IMR-90 (cell line): ENCODE measurements at regions not wholly inside any gene's neighbourhood (a gene's known extent, or its start where the extent isn't known, plus 50 kb on each side); places are given as distances from the start of the nearest gene placed in this dataset.

Source experiments
- BHLHE40 ChIP-seq: fragments of 150-350 bp; IDR thresholded peaks from 2 replicates; pipeline ENCODE4 v1.6.1; 2016; ENCODE audit warnings: mild to moderate bottlenecking, low read depth, low read length
- CHD1 ChIP-seq: IDR thresholded peaks from 2 replicates; pipeline ENCODE4 v1.6.1; 2012; ENCODE audit warnings: low read depth, low read length, improper control_type of control experiment
- FOS ChIP-seq: fragments of 150-350 bp; IDR thresholded peaks from 2 replicates; pipeline ENCODE4 v1.6.1; 2016; ENCODE audit warnings: low read depth, low read length
- MAZ ChIP-seq: IDR thresholded peaks from 2 replicates; pipeline ENCODE4 v1.6.1; 2012; ENCODE audit warnings: low read depth, mild to moderate bottlenecking, low read length, improper control_type of control experiment, moderate library complexity, borderline replicate concordance
- MXI1 ChIP-seq: IDR thresholded peaks from 2 replicates; pipeline ENCODE4 v1.6.1; 2012; ENCODE audit warnings: low read depth, mild to moderate bottlenecking, low read length, moderate library complexity, borderline replicate concordance
- POLR2A ChIP-seq: IDR thresholded peaks from 2 replicates; pipeline ENCODE4 v1.6.1; 2012; ENCODE audit warnings: mild to moderate bottlenecking, low read depth, low read length
- RAD21 ChIP-seq: IDR thresholded peaks from 2 replicates; pipeline ENCODE4 v1.6.1; 2012; ENCODE audit warnings: low read length, improper control_type of control experiment
- RFX5 ChIP-seq: IDR thresholded peaks from 2 replicates; pipeline ENCODE4 v1.8.0; 2012; ENCODE audit warnings: low read depth, mild to moderate bottlenecking, low read length, moderate library complexity
- TF ChIP-seq, protein P1 (sequence below): conservative IDR thresholded peaks from 2 replicates; pipeline ENCODE4 v1.5.1; 2012; ENCODE audit warnings: mild to moderate bottlenecking, low read depth, low read length, improper control_type of control experiment
- TF ChIP-seq, protein P2 (sequence below): fragments of 150-350 bp; IDR thresholded peaks from 2 replicates; pipeline ENCODE4 v1.6.1; 2017; ENCODE audit warnings: mild to moderate bottlenecking, antibody characterized with exemption, low read length, low read depth

DNA sequence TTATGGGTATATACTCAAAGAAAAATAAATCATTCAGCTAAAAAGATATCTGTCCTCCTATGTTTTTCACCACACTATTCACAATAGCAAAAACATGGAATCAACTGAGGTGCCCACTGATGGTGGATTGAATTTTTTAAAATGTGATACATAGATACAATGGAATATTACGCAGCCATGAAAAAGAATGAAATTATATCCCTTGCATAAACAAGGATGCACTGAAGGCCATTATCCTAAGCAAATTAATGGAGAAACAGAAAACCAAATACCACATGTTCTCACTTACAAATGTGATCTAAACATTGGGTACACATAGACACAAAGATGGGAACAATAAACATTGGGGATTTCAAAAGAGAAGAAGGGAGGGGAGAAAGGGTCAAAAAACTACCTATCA is 964.2 kb upstream of the IGFBP7 start:
- TF ChIP-seq, protein P1, sequence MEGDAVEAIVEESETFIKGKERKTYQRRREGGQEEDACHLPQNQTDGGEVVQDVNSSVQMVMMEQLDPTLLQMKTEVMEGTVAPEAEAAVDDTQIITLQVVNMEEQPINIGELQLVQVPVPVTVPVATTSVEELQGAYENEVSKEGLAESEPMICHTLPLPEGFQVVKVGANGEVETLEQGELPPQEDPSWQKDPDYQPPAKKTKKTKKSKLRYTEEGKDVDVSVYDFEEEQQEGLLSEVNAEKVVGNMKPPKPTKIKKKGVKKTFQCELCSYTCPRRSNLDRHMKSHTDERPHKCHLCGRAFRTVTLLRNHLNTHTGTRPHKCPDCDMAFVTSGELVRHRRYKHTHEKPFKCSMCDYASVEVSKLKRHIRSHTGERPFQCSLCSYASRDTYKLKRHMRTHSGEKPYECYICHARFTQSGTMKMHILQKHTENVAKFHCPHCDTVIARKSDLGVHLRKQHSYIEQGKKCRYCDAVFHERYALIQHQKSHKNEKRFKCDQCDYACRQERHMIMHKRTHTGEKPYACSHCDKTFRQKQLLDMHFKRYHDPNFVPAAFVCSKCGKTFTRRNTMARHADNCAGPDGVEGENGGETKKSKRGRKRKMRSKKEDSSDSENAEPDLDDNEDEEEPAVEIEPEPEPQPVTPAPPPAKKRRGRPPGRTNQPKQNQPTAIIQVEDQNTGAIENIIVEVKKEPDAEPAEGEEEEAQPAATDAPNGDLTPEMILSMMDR: no peak
- TF ChIP-seq MXI1 (no peak), RAD21 (no peak), CHD1 (no peak), POLR2A (no peak), RFX5 (no peak), BHLHE40 (no peak), FOS (no peak), MAZ (no peak)
- TF ChIP-seq, protein P2, sequence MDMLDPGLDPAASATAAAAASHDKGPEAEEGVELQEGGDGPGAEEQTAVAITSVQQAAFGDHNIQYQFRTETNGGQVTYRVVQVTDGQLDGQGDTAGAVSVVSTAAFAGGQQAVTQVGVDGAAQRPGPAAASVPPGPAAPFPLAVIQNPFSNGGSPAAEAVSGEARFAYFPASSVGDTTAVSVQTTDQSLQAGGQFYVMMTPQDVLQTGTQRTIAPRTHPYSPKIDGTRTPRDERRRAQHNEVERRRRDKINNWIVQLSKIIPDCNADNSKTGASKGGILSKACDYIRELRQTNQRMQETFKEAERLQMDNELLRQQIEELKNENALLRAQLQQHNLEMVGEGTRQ: no peak
